ENCODE measurements at regions not wholly inside any gene's neighbourhood (a gene's known extent, or its start where the extent isn't known, plus 50 kb on each side); places are given as distances from the start of the nearest gene placed in this dataset.

GRCh38 chr2:8304821-8305766 lies 376.8 kb upstream of the ID2 start:
- no peaks in the 10 kb centered on the region for H3K36me3 ChIP-seq (ENCODE audit: control insufficient read depth, insufficient read depth, low read length)
- peaks cover 22% of the 10 kb centered on the region for H3K4me1 Mint-ChIP-seq
- H3K27me3 ChIP-seq (ENCODE audit: control insufficient read depth, insufficient read depth, low read length, poor library complexity, severe bottlenecking), result no peaks in the 10 kb centered on the region
- no peaks in the 10 kb centered on the region for H3K9me3 ChIP-seq (ENCODE audit: control insufficient read depth, low read length)
- WGBS, 2 experiments (ENCODE audit: insufficient coverage in 1 of 2, insufficient read length in 1 of 2), result 93 to 96% methylated on average over 15 to 18 of the region's 18 CpGs
- DNase-seq, result peak; percentile 13
- peaks cover 5% of the 10 kb centered on the region for H3K4me1 ChIP-seq (ENCODE audit: control insufficient read depth, insufficient read depth, low read length)
- no peak overlapping the region for H3K27ac Mint-ChIP-seq
- H3K9me3 Mint-ChIP-seq, result no peaks in the 10 kb centered on the region
- no peak overlapping the region for H3K27ac ChIP-seq (ENCODE audit: low read depth, low read length)
- H3K9ac ChIP-seq (ENCODE audit: extremely low read depth, low read length, poor library complexity, severe bottlenecking), result no peak overlapping the region
- H3K4me3 Mint-ChIP-seq, result no peak overlapping the region
- H3K36me3 Mint-ChIP-seq (ENCODE audit: low read depth), result no peaks in the 10 kb centered on the region
- no peak overlapping the region for H3K4me3 ChIP-seq (ENCODE audit: low read length)
- H3K27me3 Mint-ChIP-seq (ENCODE audit: insufficient read depth), result no peaks in the 10 kb centered on the region
- TF ChIP-seq, protein P1, sequence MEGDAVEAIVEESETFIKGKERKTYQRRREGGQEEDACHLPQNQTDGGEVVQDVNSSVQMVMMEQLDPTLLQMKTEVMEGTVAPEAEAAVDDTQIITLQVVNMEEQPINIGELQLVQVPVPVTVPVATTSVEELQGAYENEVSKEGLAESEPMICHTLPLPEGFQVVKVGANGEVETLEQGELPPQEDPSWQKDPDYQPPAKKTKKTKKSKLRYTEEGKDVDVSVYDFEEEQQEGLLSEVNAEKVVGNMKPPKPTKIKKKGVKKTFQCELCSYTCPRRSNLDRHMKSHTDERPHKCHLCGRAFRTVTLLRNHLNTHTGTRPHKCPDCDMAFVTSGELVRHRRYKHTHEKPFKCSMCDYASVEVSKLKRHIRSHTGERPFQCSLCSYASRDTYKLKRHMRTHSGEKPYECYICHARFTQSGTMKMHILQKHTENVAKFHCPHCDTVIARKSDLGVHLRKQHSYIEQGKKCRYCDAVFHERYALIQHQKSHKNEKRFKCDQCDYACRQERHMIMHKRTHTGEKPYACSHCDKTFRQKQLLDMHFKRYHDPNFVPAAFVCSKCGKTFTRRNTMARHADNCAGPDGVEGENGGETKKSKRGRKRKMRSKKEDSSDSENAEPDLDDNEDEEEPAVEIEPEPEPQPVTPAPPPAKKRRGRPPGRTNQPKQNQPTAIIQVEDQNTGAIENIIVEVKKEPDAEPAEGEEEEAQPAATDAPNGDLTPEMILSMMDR (conservative IDR thresholded peaks at IDR 0.05), result no peak

DNA sequence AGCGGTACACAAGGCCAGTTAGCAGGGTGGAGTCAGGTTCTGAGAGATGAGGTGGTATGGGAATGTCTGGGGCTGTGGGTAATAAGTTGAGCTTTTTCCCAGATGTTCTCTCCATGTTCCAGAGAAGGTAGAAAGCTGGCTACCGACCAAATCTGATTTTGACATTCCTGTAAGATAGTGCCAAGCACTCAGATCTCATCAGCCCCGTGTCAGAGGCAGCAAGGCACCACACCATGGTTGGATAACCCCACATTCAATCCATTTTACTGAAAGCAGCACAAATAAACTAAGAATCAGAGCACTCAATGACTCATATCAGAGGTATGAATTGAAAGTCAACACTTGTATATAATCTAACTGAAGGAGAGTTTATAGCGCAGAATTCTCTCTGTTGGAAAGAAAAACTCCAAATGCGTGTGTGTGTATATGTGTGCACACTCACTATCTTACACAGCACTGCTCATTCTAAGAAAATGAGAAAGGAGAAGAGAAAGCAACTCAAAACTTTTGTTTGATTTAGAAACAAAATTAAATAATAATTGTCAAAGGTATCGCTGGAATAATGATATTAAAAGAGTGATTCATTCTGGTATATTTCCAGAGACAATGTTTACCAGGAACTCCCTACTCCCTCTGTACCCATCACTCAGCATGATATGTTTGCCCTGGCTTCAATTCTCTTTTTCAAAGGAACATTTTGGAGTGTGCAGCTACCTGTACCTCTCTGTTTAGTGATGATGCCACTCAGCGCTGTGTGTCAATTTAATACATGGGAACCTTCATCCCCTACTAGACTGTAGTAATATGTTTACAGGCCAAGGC lies 375.1 kb upstream of the ID2 start:
- Mint-ChIP-seq H3K4me3 (no peak overlapping the region), H3K4me1 (peaks cover 8% of the 10 kb centered on the region), H3K27me3 (ENCODE audit: insufficient read depth) (no peaks in the 10 kb centered on the region), H3K36me3 (ENCODE audit: low read depth) (no peaks in the 10 kb centered on the region), H3K9me3 (no peaks in the 10 kb centered on the region), H3K27ac (no peak overlapping the region)
- no peaks in the 10 kb centered on the region for H3K27me3 ChIP-seq (ENCODE audit: control insufficient read depth, insufficient read depth, low read length, poor library complexity, severe bottlenecking)
- TF ChIP-seq, protein P1 (conservative IDR thresholded peaks at IDR 0.05), result no peak
- H3K4me1 ChIP-seq (ENCODE audit: control insufficient read depth, insufficient read depth, low read length), result no peaks in the 10 kb centered on the region
- no peak overlapping the region for H3K27ac ChIP-seq (ENCODE audit: low read depth, low read length)
- H3K36me3 ChIP-seq (ENCODE audit: control insufficient read depth, insufficient read depth, low read length), result no peaks in the 10 kb centered on the region
- no peak overlapping the region for H3K4me3 ChIP-seq (ENCODE audit: low read length)
- no peaks in the 10 kb centered on the region for H3K9me3 ChIP-seq (ENCODE audit: control insufficient read depth, low read length)
- no peak overlapping the region for H3K9ac ChIP-seq (ENCODE audit: extremely low read depth, low read length, poor library complexity, severe bottlenecking)
- DNase-seq, result peak; percentile 24
- 88 to 95% methylated on average over 2 to 6 of the region's 7 CpGs for WGBS, 2 experiments (ENCODE audit: insufficient coverage in 1 of 2, insufficient read length in 1 of 2)

DNA sequence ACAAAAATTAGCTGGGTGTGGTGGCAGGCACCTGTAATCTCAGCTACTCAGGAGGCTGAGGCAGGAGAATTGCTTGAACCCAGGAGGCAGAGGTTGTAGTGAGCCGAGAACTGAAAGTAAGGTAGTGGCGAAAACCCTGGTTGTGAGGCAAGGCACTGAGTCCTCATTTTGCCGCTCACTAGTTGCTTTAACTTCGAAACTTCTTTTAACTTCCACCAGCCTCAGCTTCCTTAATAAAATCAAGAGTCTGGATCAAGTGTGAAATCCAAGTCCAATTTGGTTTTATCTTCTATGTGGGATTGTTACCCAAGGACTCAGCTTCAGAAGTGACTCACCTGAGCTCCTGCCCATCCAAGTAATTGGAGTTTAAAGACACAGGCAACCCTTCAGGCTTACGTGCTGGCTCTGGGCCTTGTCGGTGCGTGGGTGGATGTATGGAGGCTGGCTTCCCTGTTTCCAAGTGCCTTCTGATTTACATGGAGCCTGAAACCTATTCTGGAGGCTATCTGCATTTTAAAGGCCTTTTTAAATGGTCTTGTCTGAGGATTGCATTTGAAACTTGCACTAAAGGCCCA lies 374.2 kb upstream of the ID2 start:
- Histone ChIP-seq H3K27me3 (ENCODE audit: control insufficient read depth, insufficient read depth, low read length, poor library complexity, severe bottlenecking) (no peaks in the 10 kb centered on the region), H3K4me3 (ENCODE audit: low read length) (no peak overlapping the region), H3K4me1 (ENCODE audit: control insufficient read depth, insufficient read depth, low read length) (peaks cover 6% of the 10 kb centered on the region), H3K27ac (ENCODE audit: low read depth, low read length) (no peak overlapping the region), H3K9me3 (ENCODE audit: control insufficient read depth, low read length) (no peaks in the 10 kb centered on the region), H3K36me3 (ENCODE audit: control insufficient read depth, insufficient read depth, low read length) (no peaks in the 10 kb centered on the region), H3K9ac (ENCODE audit: extremely low read depth, low read length, poor library complexity, severe bottlenecking) (no peak overlapping the region)
- TF ChIP-seq, protein P1 (conservative IDR thresholded peaks at IDR 0.05), result no peak
- no peak overlapping the region for H3K27ac Mint-ChIP-seq
- DNase-seq, result peak; percentile 41
- H3K4me3 Mint-ChIP-seq, result no peak overlapping the region
- H3K27me3 Mint-ChIP-seq (ENCODE audit: insufficient read depth), result no peaks in the 10 kb centered on the region
- peaks cover 12% of the 10 kb centered on the region for H3K4me1 Mint-ChIP-seq
- no peaks in the 10 kb centered on the region for H3K9me3 Mint-ChIP-seq
- 91 to 95% methylated on average over 7 of the region's 7 CpGs for WGBS, 2 experiments (ENCODE audit: insufficient coverage in 1 of 2, insufficient read length in 1 of 2)
- H3K36me3 Mint-ChIP-seq (ENCODE audit: low read depth), result no peaks in the 10 kb centered on the region

Data from endodermal cell (in vitro differentiated cells).